ENCODE measurements at regions not wholly inside any gene's neighbourhood (a gene's known extent, or its start where the extent isn't known, plus 50 kb on each side); places are given as distances from the start of the nearest gene placed in this dataset.

GRCh38 chr20:17870086-17870740 is 98.4 kb downstream of the SNX5 start:
- H4K20me1 ChIP-seq (ENCODE audit: insufficient read depth, low read length) = no peaks in the 10 kb centered on the region
- DNase-seq (ENCODE audit: low spot score) (no peak), FAIRE-seq (no peak), ATAC-seq (no peak)
- BruUV-seq (replicated peaks) = no TSS peak
- no peak overlapping the region for H3K27ac ChIP-seq (ENCODE audit: extremely low read length, insufficient read depth, low read length)
- no peak overlapping the region for H3K4me2 ChIP-seq (ENCODE audit: low read depth, low read length)
- in situ Hi-C loops (cut with HindIII; ENCODE audit: extremely low pct_ligation_motif_present, low pct_unique_long_range_greater_than_20kb) (no loop called here), intact Hi-C loops (cut with micrococcal nuclease; ENCODE audit: unreplicated experiment) (no loop called here)
- H3K4me1 ChIP-seq (ENCODE audit: insufficient read depth, low read length) = peaks cover 77% of the 10 kb centered on the region
- H3K9ac ChIP-seq (ENCODE audit: insufficient read depth, low read depth, low read length) = no peak overlapping the region
- H3K79me2 ChIP-seq (ENCODE audit: insufficient read depth, low read length) = no peaks in the 10 kb centered on the region
- no peaks in the 10 kb centered on the region for H3K9me3 ChIP-seq (ENCODE audit: low read length)
- CTCF ChIA-PET (ENCODE audit: low intra/inter-chr PET ratio, low total read pairs) = no interaction called here
- H3K27me3 ChIP-seq (ENCODE audit: control insufficient read depth in 1 of 2, insufficient read depth in 2 of 2, low read length in 2 of 2) = no peaks in the 10 kb centered on the region
- H2AFZ ChIP-seq (ENCODE audit: low read length) = no peak overlapping the region
- no peaks in the 10 kb centered on the region for H3K36me3 ChIP-seq (replicated peaks in 1 of 2; ENCODE audit: control insufficient read depth in 1 of 2, insufficient read depth in 2 of 2, low read length in 2 of 2)
- H3K4me3 ChIP-seq (replicated peaks in 1 of 3; ENCODE audit: insufficient read depth in 1 of 3, low read depth in 2 of 3, low read length in 3 of 3) = no peak overlapping the region
- no peak for TF ChIP-seq ZNF18 (CRISPR knock-in tag; IDR thresholded peaks at IDR 0.05; ENCODE audit: insufficient replicate concordance)
- 0 out of 2 replicates have a peak, but pooled peaks have one; percentile 18 for TF ChIP-seq ZMYM2 (CRISPR knock-in tag; IDR thresholded peaks at IDR 0.05)
- 0 out of 2 replicates have a peak, but pooled peaks have one; percentile 37 for TF ChIP-seq SP4 (CRISPR knock-in tag; IDR thresholded peaks at IDR 0.05)
- TF ChIP-seq ZNF687 (CRISPR knock-in tag; IDR thresholded peaks at IDR 0.05) = peak; percentile 11; the same call in 1 of the 2 replicates
- WGBS (ENCODE audit: low lambda C conversion rate) = 90% methylated on average over 14 of the region's 17 CpGs
- POLR2A ChIA-PET = interaction anchor here (14.0 to 18.0 kb wide), 2 partner anchors 10 to 18 kb away, joined by 724 to 763 read pairs; no protein-coding TSS in a partner anchor

Data from HepG2 (cell line).